Upper lobe of left lung (tissue), 4 donors: ENCODE measurements at regions not wholly inside any gene's neighbourhood (a gene's known extent, or its start where the extent isn't known, plus 50 kb on each side); places are given as distances from the start of the nearest gene placed in this dataset.

ENCODE experiments used
- EP300 ChIP-seq, 4 donors: sonication (generic); formaldehyde crosslinking; IDR thresholded peaks; one replicate each; pipeline ENCODE4 v1.5.1; 2017; ENCODE audit warnings: antibody characterized with exemption in 4 of 4, control low read depth in 2 of 4
- POLR2A ChIP-seq, 4 donors: fragments of 450-650 bp; IDR thresholded peaks; one replicate each; pipeline ENCODE4 v1.5.1; 2016 to 2017; ENCODE audit warnings: antibody characterized with exemption in 4 of 4, mild to moderate bottlenecking in 2 of 4
- POLR2AphosphoS5 ChIP-seq, 2 donors: sonication (generic); formaldehyde crosslinking; IDR thresholded peaks; one replicate each; pipeline ENCODE4 v1.5.1; 2017; ENCODE audit warnings: antibody characterized with exemption in 2 of 2
- TF ChIP-seq, protein P1 (sequence below), 6 experiments: fragments of 450-650 bp in 4 of 6; fragments of 200-600 bp in 2 of 6; sonication (generic) in 2 of 6; IDR thresholded peaks; one replicate each; pipeline ENCODE4 v1.5.1; 2016 to 2019; ENCODE audit warnings: antibody characterized with exemption in 6 of 6

- TF ChIP-seq, protein P1, sequence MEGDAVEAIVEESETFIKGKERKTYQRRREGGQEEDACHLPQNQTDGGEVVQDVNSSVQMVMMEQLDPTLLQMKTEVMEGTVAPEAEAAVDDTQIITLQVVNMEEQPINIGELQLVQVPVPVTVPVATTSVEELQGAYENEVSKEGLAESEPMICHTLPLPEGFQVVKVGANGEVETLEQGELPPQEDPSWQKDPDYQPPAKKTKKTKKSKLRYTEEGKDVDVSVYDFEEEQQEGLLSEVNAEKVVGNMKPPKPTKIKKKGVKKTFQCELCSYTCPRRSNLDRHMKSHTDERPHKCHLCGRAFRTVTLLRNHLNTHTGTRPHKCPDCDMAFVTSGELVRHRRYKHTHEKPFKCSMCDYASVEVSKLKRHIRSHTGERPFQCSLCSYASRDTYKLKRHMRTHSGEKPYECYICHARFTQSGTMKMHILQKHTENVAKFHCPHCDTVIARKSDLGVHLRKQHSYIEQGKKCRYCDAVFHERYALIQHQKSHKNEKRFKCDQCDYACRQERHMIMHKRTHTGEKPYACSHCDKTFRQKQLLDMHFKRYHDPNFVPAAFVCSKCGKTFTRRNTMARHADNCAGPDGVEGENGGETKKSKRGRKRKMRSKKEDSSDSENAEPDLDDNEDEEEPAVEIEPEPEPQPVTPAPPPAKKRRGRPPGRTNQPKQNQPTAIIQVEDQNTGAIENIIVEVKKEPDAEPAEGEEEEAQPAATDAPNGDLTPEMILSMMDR (IDR thresholded peaks at IDR 0.05): no peak
- TF ChIP-seq EP300 (IDR thresholded peaks at IDR 0.05): no peak
- TF ChIP-seq POLR2A (IDR thresholded peaks at IDR 0.05): no peak
- no peak for TF ChIP-seq POLR2AphosphoS5 (IDR thresholded peaks at IDR 0.05)
Measured at GRCh38 chr6:94446120-94446519, 1026.8 kb upstream of the EPHA7 start.
